ENCODE measurements at regions not wholly inside any gene's neighbourhood (a gene's known extent, or its start where the extent isn't known, plus 50 kb on each side); places are given as distances from the start of the nearest gene placed in this dataset.
"Not testable (repeated sequence)": the region's sequence is repeated elsewhere in the genome, so short reads cannot be mapped to it uniquely, and the experiment has no call there.

- DNase-seq = not testable (repeated sequence)
Measured at GRCh38 chr7:25602730-25603426, 374.6 kb upstream of the NPVF start.

GRCh38 chr7:25603427-25603740 lies 375.1 kb upstream of the NPVF start:
- DNase-seq = not testable (repeated sequence)

DNA sequence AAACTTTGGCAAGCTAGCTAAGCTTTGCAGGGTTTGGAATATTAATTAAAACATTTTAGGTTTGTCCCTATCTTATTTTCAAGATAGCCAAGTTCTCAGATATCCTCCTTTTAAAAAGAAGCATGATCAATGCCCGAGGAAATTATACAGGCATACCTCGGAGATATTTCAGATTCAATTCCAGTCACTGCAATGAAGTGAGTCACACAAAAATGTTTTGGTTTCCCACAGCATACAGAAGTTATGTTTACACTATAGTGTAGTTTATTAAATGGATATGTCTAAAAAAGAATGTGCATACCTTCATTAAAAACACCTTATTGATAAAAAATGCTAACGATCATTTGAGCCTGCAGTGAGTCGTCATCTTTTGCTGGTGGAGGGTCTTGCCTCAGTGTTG lies 382.9 kb upstream of the NPVF start:
- no peak for DNase-seq

GRCh38 chr7:25613912-25614311 lies 385.6 kb upstream of the NPVF start:
- DNase-seq = no peak

DNA sequence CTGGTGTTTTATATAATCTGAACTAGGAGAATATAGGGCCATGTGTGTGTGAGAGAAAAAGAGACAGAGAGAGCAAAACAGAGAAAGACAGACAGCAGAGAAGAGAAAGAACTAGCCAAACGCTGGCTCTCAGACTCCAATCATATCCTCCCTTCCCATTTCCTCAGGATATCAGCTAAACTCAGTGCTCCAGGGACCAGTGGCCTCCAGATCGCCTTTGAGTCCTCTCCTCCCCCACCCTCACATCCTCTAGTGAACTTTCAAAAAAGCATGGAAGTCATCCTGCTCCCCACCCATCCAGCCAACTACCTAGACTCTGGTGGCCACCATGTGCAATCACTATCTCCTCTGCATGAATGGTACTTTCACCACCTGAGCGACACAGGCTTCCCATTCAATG lies 386.1 kb upstream of the NPVF start:
- DNase-seq = no peak

DNA sequence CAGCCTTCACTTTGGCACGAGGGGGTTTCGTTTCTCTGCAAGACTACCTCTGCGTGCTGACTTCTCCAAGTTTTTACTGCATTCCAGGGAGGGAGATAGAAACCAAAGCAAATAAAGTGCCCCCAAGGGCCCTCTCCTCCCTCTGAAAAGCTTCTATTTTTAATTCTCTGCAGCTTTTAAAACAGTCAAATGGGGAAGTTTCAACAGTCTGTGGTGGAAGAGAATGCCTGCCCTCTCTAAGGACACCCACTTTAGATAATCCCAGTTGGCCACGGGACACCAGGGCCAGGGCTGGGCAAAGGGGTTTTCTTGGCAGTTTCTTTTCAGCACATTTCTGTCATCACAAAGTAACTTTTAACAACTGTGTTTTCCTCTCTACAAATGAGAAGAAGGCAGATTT lies 386.7 kb upstream of the NPVF start:
- DNase-seq = peak; percentile 54

GRCh38 chr7:25615593-25615992 lies 387.3 kb upstream of the NPVF start:
- no peak for DNase-seq

DNA sequence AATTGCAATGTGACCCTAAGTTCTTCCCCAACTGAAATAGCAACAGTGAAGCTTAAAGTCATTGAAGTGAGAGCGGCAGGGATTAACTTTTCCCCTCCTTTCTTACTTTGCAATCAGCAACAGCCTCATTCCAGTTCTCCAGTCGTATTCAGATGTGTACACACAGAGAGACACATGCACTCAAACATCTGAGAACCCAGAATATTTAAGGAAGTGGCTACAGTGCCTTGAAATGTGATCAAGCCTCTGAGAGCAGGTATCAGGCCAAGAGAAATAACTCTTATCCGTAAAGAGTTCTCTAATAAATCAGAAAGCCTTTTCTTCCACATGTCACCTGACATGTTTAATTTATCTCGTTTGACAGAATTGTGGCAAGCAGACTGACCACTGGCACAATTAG lies 388.9 kb upstream of the NPVF start:
- DNase-seq = no peak

- no peak for DNase-seq
Measured at GRCh38 chr7:25617673-25618072, 389.4 kb upstream of the NPVF start.

DNA sequence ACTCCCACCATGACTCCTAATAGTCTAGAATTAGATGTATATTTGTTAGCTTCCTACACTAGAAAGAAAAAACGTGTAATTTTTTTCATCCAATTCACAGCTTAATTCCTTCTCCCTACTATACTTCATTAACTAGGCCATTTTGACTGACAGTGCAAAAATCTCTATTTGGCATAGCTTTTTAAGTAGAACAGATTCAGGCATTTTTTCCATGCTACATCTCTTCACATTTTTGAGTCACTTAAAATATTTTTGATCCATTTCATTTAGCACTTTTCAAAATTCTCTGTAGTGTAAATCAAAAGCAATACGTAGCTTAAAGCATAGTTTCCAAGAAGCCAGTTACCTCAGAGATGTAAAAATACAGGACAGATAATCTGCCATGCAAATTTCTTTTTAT lies 391.1 kb upstream of the NPVF start:
- no peak for DNase-seq

GRCh38 chr7:25619963-25620799 lies 391.9 kb upstream of the NPVF start:
- no peak for DNase-seq

- no peak for DNase-seq
Measured at GRCh38 chr7:25621993-25622392, 393.7 kb upstream of the NPVF start.

DNA sequence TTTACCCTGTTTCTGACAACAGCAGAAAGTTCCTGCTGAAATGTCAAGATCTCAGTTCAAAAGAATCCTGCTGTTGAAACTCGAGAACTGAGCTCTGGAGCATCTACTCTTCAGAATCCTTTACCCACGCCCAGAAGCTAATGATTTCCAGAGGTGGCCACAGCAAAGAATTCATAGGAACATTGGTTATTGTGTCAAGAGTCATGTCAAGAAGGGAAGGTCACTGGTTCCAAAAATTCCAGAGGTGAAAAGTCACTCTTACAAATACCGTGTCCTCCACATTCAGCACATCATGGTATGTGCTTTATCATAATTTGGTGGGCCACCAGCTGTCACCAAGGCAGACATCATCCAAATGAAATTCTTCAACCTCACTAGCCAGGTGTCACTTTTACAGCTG lies 394.4 kb upstream of the NPVF start:
- DNase-seq = no peak

- DNase-seq = no peak
Measured at GRCh38 chr7:25624051-25624450, 395.8 kb upstream of the NPVF start.

DNA sequence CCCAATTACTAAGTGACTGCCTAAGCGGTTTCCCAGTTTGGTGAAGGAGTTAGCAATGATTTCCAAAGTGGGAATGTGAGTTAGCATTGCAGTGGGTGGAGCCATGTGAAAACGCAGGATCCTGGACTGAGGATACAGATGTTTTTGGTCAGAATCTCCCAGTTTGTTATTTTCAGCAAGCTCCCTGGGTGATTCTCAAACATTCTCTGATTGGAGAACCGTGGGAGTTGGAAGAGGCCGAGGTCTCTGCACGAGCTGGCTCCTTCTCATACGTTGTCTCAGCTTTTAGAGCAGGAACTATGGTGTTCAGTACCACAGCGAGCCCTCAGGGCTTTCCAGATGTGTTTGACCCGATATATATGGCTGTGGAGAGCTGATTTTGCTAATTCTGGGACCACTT lies 396.5 kb upstream of the NPVF start:
- DNase-seq = peak; percentile 73

DNA sequence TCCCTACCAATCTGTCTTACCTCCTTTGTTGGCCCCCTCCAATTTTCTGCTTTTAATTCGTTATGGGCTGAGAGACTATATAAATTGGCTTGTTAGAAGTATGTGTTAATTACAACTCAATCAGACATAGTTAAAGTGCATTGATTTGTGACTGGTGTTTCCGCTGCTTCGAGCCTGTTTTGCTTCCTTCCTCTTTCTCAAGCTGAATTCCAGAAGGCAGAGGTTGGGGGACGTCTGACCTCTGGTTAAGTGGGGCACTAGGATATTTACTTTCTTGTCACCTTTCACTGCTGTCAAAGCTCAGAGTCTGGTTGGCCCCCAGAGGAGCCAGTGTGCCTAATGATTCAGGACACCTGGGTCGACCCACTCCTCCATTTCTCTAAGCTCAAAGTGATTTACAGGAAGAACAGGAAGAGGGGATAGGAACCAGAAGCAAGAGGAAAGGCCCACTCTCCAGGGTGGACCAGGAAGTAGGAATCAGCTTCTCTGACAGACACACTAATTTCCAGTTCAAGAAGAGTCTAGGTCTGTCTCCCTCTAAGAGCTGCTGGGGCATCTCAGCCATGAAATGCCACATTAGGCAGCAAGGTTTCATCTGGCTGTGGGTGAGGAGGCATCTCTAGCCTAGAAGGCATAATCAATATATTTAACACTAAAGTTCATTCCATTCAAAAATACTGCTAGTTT lies 397.2 kb upstream of the NPVF start:
- DNase-seq = no peak

DNA sequence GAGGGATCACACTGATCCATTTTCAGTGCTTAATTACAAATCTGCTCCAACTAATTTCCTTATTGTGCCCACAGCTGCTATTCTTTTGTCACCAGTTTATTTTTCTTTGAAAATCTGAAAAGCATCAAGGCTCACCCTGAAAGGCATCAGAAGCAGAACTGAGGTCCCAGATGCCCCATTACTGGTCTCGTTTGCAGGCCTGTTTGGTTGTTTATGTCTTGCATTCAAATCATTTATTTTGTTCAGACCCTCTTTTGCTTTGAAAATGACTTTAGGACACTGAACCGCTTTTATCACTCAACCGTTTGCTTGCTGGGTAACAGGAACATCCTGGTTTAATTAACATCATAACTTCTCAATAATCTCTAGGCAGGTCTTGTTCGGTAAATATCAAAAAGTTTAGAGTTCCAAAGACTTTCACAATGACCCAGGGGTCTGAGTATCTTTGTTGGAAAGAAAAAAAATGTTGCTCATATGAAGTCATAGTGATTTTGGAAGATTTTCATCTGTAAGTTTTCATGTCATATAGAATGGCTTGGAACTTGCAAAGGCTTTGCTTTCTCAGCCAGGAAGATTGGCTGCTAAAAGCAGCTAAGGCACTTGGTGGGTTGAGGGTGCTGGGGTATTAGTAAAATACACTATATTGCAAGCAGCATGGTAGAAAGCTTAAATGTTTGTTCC lies 398.3 kb upstream of the NPVF start:
- no peak for DNase-seq

DNA sequence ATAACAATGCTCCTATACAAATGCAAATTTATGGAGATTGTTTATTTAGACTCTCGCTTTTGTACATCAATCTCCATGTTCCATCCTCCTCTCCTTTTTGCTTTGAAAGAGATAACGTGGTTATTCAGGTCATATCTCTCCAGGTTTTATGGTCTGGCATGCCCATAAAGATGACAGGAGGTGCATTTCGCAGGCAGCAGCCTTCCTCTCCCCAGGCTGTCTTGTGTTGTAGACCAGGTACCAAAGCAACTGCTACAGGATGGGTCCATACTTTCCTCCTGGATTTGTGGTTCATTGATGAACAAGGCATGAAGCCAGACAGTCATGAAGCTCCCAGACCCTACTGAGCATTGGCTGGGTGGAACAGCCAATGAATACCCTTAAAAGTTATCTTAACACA lies 400.2 kb upstream of the NPVF start:
- DNase-seq = no peak

GRCh38 chr7:25632616-25633015 lies 404.3 kb upstream of the NPVF start:
- DNase-seq = no peak

GRCh38 chr7:25633426-25634036 lies 405.2 kb upstream of the NPVF start:
- DNase-seq = no peak

DNA sequence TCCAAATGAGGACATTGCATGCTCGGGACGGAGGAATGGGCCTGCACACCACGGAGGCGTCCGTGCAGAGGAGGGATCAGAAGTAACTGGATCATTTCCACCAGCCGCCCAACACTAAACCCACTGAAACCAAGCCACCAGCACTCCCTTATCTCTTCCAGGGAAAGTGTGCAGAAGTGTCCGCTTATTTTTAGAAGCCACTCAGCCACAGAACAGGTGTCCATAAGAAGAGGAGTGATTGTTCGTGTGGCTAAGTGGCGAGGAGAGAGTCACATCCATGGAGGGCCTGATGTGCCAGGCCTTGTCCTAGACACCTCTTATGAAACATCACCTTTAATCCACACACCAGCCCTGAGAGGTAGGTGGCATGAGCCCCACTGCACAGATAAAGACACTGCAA lies 407.9 kb upstream of the NPVF start:
- DNase-seq = no peak

DNA sequence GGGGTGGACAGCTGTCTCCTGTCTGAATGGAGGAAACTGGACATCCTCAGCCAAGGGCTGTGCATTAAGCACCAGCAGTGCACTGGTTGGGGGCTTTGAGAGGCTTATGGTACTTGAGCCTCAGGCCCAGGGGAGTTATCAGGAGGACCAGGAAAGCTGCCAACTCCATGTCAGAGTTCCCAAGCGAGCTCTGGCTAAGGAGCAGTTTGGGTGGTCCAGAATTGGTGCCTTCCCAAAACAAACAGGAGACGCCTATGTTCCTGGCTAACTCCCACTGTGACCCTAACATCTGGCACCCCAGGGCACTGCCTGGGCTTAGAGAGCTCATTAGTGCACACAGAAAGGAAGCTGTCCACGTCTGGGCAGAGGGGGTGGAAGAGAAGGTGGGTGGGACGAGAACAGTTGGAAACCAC lies 408.6 kb upstream of the NPVF start:
- DNase-seq = peak; percentile 50

GRCh38 chr7:25638068-25638467 lies 409.8 kb upstream of the NPVF start:
- DNase-seq = no peak
